GM10266 (cell line): ENCODE measurements at regions not wholly inside any gene's neighbourhood (a gene's known extent, or its start where the extent isn't known, plus 50 kb on each side); places are given as distances from the start of the nearest gene placed in this dataset.

Source experiments
- DNase-seq: peaks from one replicate; pipeline ENCODE4 v3.0.0; 2012; ENCODE audit errors: extremely low spot score
- TF ChIP-seq, protein P1 (sequence below): IDR thresholded peaks from 2 replicates; pipeline ENCODE4 v1.5.1; 2012; ENCODE audit warnings: mild to moderate bottlenecking, low read depth; ENCODE audit not compliant: control insufficient read depth, insufficient read depth; ENCODE audit errors: missing control alignments

DNA sequence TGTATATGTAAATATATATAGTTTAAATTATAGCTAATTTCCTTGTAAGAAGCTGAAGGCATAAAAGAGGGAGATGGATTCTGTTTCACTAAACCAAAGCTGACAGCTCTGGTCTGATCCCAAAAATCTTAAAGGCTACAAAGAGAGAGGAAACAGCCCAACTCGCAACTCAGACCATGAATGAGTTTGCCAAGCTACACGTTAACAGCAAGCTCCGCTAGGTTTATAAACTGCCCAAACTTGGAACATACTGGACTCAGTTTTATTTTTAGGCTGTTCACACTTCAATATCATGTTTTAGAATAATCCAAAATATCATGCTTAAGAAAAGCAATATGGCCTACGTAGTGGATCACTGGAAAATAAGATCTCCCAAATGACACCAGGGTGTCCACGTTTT lies 318.3 kb upstream of the RPS23 start:
- TF ChIP-seq, protein P1, sequence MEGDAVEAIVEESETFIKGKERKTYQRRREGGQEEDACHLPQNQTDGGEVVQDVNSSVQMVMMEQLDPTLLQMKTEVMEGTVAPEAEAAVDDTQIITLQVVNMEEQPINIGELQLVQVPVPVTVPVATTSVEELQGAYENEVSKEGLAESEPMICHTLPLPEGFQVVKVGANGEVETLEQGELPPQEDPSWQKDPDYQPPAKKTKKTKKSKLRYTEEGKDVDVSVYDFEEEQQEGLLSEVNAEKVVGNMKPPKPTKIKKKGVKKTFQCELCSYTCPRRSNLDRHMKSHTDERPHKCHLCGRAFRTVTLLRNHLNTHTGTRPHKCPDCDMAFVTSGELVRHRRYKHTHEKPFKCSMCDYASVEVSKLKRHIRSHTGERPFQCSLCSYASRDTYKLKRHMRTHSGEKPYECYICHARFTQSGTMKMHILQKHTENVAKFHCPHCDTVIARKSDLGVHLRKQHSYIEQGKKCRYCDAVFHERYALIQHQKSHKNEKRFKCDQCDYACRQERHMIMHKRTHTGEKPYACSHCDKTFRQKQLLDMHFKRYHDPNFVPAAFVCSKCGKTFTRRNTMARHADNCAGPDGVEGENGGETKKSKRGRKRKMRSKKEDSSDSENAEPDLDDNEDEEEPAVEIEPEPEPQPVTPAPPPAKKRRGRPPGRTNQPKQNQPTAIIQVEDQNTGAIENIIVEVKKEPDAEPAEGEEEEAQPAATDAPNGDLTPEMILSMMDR: no peak
- DNase-seq: no peak

DNA sequence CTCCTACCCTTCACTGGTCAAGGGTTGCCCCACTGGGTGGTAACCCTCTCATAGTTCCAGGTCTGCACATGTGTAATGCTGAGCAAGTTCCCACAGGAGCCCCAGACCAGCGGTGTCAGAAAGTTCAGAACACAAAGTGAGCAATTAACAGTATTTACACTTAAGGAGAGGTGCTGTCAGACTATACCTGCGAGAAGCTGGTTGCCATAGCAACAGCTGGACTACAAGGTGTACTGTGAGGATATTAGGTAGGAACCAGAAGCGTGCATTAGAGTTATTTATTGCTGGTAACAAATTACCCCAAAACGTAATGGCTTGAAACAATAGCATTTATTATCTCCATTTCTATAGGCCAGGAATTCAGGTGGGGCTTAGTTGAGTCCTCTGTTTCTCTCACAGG lies 317.0 kb upstream of the RPS23 start:
- TF ChIP-seq, protein P1: no peak
- no peak for DNase-seq

DNA sequence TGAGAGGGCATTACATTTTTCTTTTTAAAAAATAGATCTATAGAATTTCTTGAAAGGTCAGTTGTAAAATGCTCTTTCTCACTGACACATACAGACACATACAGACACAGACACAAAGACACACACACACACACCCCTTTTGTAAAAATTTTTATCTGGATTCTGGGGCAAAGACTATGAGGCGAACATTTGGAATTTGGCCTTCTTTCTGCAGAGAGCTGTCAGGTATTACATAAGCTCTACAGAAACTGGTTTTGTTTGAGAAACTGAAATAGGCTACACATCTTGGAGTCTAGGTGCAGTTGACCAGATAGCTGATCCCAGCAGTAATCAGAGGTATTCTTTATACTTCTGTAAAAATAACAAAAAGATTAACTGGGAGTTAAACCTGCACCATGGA lies 315.9 kb upstream of the RPS23 start:
- no peak for DNase-seq
- TF ChIP-seq, protein P1: no peak

DNA sequence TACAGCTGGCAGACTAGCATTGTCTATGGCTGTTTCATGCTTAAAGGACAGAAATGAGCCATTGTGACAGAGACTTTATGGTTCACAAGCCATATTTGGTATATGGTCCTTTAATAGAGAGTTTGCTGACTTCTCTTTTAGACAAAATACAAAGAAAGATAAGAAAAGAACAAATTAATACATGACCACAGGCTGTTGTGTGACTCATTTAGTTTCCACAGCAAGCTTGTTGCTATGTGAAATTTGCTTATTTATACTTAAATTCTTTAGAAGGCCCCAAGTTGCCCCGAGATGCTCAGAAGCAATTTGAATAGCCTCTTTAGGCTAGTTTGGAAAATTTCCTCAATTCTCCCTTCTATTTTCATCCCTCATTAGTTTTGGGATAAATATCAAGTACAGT lies 315.3 kb upstream of the RPS23 start:
- TF ChIP-seq, protein P1: no peak
- no peak for DNase-seq

DNA sequence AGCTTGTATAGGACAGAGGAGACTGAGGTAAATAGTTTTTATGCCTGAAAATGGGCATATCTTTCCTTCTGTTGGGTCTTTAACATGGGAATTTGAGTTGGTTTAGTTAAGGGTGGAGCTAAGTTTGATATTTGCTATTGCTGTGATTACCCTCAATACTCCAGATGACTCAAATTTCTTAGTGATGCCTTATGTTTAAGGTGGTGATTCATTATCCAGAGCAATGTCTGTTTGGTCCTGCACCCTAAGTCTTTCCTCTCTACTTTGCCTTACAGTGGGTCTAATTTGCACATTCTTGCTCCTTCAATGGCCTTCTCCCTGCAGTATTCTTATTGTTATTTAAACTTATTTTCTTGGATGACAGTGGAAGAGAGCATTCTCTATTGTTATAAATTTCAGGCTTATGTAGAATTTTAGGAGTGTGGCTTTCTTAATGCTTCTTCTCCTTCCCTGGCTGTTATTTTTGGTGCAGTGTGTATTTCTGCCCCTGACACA lies 312.9 kb upstream of the RPS23 start:
- TF ChIP-seq, protein P1: no peak
- no peak for DNase-seq

DNA sequence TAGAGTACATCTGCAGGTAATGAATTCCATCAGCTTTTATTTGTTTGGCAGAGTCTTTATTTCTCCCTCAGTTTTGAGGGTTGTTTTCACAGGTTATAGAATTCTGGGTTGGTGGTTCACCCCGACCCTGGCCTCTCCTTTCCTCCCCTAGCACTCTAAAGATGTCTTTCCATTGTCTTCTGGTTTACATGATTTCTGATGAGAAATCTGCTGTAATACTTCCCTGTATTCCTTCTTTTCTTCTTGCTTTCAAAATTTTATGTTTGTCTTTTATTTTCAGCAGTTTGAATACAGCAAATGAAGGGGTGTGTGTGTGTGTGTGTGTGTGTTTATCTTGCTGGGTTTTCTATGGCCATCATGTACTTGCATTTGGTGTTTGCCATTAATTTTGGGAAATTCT lies 312.0 kb upstream of the RPS23 start:
- TF ChIP-seq, protein P1: no peak
- no peak for DNase-seq

DNA sequence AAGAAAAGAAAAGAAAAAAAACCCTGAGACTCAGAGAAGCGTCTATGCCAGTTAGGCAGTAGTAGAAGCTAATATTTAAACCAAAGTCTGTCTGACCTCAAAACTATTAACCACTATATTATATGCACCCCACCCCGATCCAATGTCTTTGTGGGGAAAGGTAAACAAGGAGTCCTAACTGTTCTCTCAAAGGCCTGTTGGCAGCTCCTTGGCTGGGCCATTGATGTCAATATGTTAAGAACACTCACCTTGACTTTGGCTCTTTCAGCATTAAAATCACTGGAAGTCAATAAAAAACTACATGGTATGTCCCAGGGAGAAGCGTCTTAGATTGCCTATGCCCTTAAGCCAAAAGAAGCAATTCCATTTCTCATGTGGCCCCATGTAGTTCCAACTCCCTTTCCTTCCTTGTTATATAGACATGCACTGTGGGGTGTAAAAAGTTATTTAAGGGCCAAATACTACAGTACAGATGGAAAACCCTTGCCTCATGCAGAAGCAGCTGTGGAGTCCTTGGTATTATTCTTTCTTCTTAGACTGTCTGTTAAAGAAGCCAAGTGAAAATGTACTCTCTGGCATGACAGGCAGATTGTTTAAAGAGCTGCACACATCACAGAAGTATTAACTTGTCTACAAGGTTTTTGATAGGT lies 308.6 kb upstream of the RPS23 start:
- TF ChIP-seq, protein P1: no peak
- no peak for DNase-seq
